ENCODE measurements at regions not wholly inside any gene's neighbourhood (a gene's known extent, or its start where the extent isn't known, plus 50 kb on each side); places are given as distances from the start of the nearest gene placed in this dataset.

- TF ChIP-seq CTCF (IDR thresholded peaks at IDR 0.05) = no peak
- TF ChIP-seq EP300 (IDR thresholded peaks at IDR 0.05) = no peak
- TF ChIP-seq POLR2AphosphoS5 (IDR thresholded peaks at IDR 0.05) = no peak
Observed at GRCh38 chr16:31712064-31712540, 161.5 kb upstream of the ZNF267 start.
